ENCODE measurements at regions not wholly inside any gene's neighbourhood (a gene's known extent, or its start where the extent isn't known, plus 50 kb on each side); places are given as distances from the start of the nearest gene placed in this dataset.
"Not testable (repeated sequence)": the region's sequence is repeated elsewhere in the genome, so short reads cannot be mapped to it uniquely, and the experiment has no call there.

DNA sequence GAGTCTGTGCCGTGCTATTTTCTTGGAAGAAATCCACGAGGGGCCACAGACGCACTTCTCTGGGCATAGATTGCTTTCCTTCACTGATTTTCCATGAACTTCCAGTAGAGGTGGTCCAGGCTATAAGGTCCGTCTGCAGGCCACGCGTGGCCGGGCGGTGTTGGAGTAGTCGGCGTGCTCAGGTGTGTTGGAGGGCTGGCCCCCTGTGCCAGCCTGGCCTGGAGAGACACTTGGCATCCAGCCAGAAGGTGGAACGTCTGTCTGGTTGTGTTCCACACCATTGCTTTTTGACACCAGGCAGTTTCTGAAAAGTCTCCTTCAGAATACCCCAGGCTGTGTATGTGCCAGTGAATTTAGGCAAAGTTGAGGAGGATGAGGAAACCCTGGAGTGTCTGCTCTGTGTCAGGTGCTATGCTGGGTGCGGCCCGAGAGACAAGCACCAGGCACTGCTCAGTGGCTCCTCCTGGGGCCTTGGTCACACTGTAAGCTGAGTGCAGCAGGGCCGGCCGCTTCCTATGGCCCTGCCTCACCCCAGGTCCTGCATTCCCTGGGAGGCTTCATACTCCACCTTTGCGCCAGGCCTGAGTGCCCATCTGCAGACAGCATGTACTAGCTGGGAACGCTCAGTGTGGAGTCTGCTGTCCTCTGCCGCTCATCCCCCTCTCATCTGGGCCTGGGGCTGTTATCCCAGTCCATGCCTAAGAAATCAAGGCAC is 52.1 kb upstream of the TAMM41 start:
- Histone ChIP-seq H3K4me1 (ENCODE audit: control insufficient read depth, low read length) (no peaks in the 10 kb centered on the region), H3K79me2 (ENCODE audit: control insufficient read depth, low read length) (no peaks in the 10 kb centered on the region), H3K36me3 (ENCODE audit: control insufficient read depth, low read length) (no peaks in the 10 kb centered on the region), H3K4me3 (ENCODE audit: low read length) (no peak overlapping the region), H3K9me2 (replicated peaks; ENCODE audit: control insufficient read depth, low read length) (no peaks in the 10 kb centered on the region), H3F3A (ENCODE audit: control insufficient read depth, insufficient read depth) (no peaks in the 10 kb centered on the region), H4K20me1 (ENCODE audit: control insufficient read depth, insufficient read depth, low read depth, low read length) (no peaks in the 10 kb centered on the region), H3K27ac (ENCODE audit: low read depth, low read length) (no peak overlapping the region), H3K27me3 (ENCODE audit: control insufficient read depth, low read length) (no peaks in the 10 kb centered on the region), H3K4me2 (ENCODE audit: low read length) (no peak overlapping the region), H3K9me3 (ENCODE audit: control insufficient read depth, insufficient read depth, low read length) (no peaks in the 10 kb centered on the region)
- no peak for TF ChIP-seq EZH2phosphoT487 (IDR thresholded peaks at IDR 0.05; ENCODE audit: borderline replicate concordance, low read length)
- TF ChIP-seq, protein P1, sequence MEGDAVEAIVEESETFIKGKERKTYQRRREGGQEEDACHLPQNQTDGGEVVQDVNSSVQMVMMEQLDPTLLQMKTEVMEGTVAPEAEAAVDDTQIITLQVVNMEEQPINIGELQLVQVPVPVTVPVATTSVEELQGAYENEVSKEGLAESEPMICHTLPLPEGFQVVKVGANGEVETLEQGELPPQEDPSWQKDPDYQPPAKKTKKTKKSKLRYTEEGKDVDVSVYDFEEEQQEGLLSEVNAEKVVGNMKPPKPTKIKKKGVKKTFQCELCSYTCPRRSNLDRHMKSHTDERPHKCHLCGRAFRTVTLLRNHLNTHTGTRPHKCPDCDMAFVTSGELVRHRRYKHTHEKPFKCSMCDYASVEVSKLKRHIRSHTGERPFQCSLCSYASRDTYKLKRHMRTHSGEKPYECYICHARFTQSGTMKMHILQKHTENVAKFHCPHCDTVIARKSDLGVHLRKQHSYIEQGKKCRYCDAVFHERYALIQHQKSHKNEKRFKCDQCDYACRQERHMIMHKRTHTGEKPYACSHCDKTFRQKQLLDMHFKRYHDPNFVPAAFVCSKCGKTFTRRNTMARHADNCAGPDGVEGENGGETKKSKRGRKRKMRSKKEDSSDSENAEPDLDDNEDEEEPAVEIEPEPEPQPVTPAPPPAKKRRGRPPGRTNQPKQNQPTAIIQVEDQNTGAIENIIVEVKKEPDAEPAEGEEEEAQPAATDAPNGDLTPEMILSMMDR (IDR thresholded peaks at IDR 0.05; ENCODE audit: low read depth, low read length, poor library complexity, severe bottlenecking): no peak

DNA sequence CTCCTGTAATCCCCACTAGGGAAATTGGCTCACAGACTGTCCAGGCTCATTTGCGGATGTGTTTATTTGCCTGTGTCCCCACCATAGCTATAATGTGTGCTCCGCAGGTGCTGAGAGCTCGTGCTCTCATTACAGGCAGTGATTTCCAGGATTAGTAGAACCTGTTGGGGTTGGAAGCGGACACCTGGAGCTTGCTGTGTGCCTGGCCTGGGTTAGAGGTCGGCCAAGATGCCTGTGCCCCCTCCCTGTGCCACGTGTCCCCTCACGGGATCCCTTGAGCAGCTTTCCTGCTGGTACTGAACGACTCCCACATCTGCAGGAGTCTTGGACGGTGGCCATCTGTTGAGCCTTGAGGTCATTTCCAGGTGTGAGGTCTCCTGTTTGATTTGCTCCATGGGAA is 52.7 kb upstream of the TAMM41 start:
- H3F3A ChIP-seq (ENCODE audit: control insufficient read depth, insufficient read depth); H3K4me2 ChIP-seq (ENCODE audit: low read length); H3K4me1 ChIP-seq (ENCODE audit: control insufficient read depth, low read length); H4K20me1 ChIP-seq (ENCODE audit: control insufficient read depth, insufficient read depth, low read depth, low read length); H3K9me2 ChIP-seq (replicated peaks; ENCODE audit: control insufficient read depth, low read length); H3K79me2 ChIP-seq (ENCODE audit: control insufficient read depth, low read length); H3K4me3 ChIP-seq (ENCODE audit: low read length); H3K36me3 ChIP-seq (ENCODE audit: control insufficient read depth, low read length); H3K27me3 ChIP-seq (ENCODE audit: control insufficient read depth, low read length); H3K9me3 ChIP-seq (ENCODE audit: control insufficient read depth, insufficient read depth, low read length); H3K27ac ChIP-seq (ENCODE audit: low read depth, low read length): not testable (repeated sequence)

DNA sequence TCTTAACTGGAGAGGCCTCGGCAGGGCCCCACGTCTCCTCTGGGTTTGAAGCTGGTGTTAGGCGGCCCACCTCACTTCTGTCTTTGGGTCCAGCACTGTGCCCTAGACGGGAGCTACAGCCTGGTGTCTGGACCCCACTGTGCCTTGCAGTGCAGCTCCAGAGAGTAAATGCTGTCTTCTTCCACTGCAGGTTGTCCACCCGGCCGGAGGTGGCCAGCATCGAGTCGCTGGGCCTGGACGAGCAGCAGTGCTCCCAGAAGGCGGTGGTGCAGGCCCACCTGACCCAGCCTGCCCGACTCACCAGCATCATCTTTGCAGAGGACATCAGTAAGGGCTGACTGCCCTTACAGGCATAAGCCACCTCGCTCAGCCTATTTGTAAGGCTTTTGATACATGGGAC is 53.1 kb upstream of the TAMM41 start:
- TF ChIP-seq, protein P1 (IDR thresholded peaks at IDR 0.05; ENCODE audit: low read depth, low read length, poor library complexity, severe bottlenecking): no peak
- no peak for TF ChIP-seq EZH2phosphoT487 (IDR thresholded peaks at IDR 0.05; ENCODE audit: borderline replicate concordance, low read length)
- no peak overlapping the region for H3K4me3 ChIP-seq (ENCODE audit: low read length)
- no peaks in the 10 kb centered on the region for H3F3A ChIP-seq (ENCODE audit: control insufficient read depth, insufficient read depth)
- no peaks in the 10 kb centered on the region for H3K9me3 ChIP-seq (ENCODE audit: control insufficient read depth, insufficient read depth, low read length)
- H3K27me3 ChIP-seq (ENCODE audit: control insufficient read depth, low read length): no peaks in the 10 kb centered on the region
- no peaks in the 10 kb centered on the region for H4K20me1 ChIP-seq (ENCODE audit: control insufficient read depth, insufficient read depth, low read depth, low read length)
- no peaks in the 10 kb centered on the region for H3K4me1 ChIP-seq (ENCODE audit: control insufficient read depth, low read length)
- H3K79me2 ChIP-seq (ENCODE audit: control insufficient read depth, low read length): no peaks in the 10 kb centered on the region
- H3K27ac ChIP-seq (ENCODE audit: low read depth, low read length): no peak overlapping the region
- H3K4me2 ChIP-seq (ENCODE audit: low read length): no peak overlapping the region
- no peaks in the 10 kb centered on the region for H3K9me2 ChIP-seq (replicated peaks; ENCODE audit: control insufficient read depth, low read length)
- H3K36me3 ChIP-seq (ENCODE audit: control insufficient read depth, low read length): no peaks in the 10 kb centered on the region

DNA sequence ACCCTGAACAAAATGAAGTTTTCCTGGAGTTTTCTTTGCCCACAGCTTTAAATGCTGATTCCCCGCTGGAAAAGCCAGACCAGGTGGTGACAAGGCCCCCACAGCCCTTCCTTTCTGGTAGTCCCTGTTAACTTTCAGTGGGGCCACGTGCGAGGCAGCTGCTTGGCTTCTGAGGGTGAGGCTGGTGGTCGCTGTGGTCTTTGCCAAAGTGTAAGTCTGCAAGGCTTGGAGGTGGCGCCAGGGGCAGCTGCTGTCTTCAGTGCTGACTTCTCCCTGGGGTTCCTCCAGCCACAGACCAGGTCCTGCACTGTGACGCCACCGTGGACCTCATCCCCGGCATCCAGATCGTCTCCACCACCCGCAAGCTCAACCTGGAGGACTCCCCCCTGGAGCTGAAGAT is 54.1 kb upstream of the TAMM41 start:
- no peaks in the 10 kb centered on the region for H3K9me2 ChIP-seq (replicated peaks; ENCODE audit: control insufficient read depth, low read length)
- H3K36me3 ChIP-seq (ENCODE audit: control insufficient read depth, low read length): no peaks in the 10 kb centered on the region
- no peak overlapping the region for H3K27ac ChIP-seq (ENCODE audit: low read depth, low read length)
- TF ChIP-seq EZH2phosphoT487 (IDR thresholded peaks at IDR 0.05; ENCODE audit: borderline replicate concordance, low read length): no peak
- TF ChIP-seq, protein P1 (IDR thresholded peaks at IDR 0.05; ENCODE audit: low read depth, low read length, poor library complexity, severe bottlenecking): no peak
- no peak overlapping the region for H3K4me3 ChIP-seq (ENCODE audit: low read length)
- no peaks in the 10 kb centered on the region for H3K27me3 ChIP-seq (ENCODE audit: control insufficient read depth, low read length)
- no peaks in the 10 kb centered on the region for H3K4me1 ChIP-seq (ENCODE audit: control insufficient read depth, low read length)
- no peaks in the 10 kb centered on the region for H3K79me2 ChIP-seq (ENCODE audit: control insufficient read depth, low read length)
- no peaks in the 10 kb centered on the region for H4K20me1 ChIP-seq (ENCODE audit: control insufficient read depth, insufficient read depth, low read depth, low read length)
- H3F3A ChIP-seq (ENCODE audit: control insufficient read depth, insufficient read depth): no peaks in the 10 kb centered on the region
- no peak overlapping the region for H3K4me2 ChIP-seq (ENCODE audit: low read length)
- H3K9me3 ChIP-seq (ENCODE audit: control insufficient read depth, insufficient read depth, low read length): no peaks in the 10 kb centered on the region

Measured in DOHH2 (cell line).